ENCODE measurements at regions not wholly inside any gene's neighbourhood (a gene's known extent, or its start where the extent isn't known, plus 50 kb on each side); places are given as distances from the start of the nearest gene placed in this dataset.

DNA sequence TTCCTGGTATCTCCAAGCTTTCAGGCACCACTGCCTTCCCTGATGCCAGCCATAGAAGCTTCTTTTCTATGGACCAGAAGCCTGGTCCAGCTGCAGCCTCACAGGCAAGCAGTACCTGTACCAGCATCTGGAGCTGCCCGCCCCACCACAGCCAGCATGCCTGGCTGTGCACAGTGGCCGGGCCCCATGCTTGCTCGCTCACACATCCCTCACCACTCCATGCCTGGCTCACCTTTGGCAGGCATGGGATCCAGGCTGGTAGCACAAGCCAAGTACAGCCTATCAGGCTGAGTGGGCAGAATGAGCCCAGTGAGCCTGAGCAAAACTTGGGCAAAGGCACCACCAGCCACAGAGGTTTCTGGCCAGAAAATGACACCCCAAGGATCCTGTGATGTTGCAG lies 93.4 kb downstream of the TPRA1 start:
- H3K27me3 ChIP-seq (replicated peaks; ENCODE audit: insufficient read depth), result no peaks in the 10 kb centered on the region
- H3K4me3 ChIP-seq, result no peak overlapping the region
- H3K9me3 ChIP-seq, result no peaks in the 10 kb centered on the region
- no peaks in the 10 kb centered on the region for H3K36me3 ChIP-seq
- TF ChIP-seq, protein P1, sequence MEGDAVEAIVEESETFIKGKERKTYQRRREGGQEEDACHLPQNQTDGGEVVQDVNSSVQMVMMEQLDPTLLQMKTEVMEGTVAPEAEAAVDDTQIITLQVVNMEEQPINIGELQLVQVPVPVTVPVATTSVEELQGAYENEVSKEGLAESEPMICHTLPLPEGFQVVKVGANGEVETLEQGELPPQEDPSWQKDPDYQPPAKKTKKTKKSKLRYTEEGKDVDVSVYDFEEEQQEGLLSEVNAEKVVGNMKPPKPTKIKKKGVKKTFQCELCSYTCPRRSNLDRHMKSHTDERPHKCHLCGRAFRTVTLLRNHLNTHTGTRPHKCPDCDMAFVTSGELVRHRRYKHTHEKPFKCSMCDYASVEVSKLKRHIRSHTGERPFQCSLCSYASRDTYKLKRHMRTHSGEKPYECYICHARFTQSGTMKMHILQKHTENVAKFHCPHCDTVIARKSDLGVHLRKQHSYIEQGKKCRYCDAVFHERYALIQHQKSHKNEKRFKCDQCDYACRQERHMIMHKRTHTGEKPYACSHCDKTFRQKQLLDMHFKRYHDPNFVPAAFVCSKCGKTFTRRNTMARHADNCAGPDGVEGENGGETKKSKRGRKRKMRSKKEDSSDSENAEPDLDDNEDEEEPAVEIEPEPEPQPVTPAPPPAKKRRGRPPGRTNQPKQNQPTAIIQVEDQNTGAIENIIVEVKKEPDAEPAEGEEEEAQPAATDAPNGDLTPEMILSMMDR (IDR thresholded peaks at IDR 0.05), result no peak
- no peak for ATAC-seq (ENCODE audit: insufficient number of reproducible peaks, low FRiP score, low read depth)
- DNase-seq (ENCODE audit: low spot score), result no peak
- H3K4me1 ChIP-seq (ENCODE audit: control insufficient read depth in 1 of 2, low read depth in 2 of 2), result no peaks in the 10 kb centered on the region
- H3K27ac ChIP-seq, result no peak overlapping the region

DNA sequence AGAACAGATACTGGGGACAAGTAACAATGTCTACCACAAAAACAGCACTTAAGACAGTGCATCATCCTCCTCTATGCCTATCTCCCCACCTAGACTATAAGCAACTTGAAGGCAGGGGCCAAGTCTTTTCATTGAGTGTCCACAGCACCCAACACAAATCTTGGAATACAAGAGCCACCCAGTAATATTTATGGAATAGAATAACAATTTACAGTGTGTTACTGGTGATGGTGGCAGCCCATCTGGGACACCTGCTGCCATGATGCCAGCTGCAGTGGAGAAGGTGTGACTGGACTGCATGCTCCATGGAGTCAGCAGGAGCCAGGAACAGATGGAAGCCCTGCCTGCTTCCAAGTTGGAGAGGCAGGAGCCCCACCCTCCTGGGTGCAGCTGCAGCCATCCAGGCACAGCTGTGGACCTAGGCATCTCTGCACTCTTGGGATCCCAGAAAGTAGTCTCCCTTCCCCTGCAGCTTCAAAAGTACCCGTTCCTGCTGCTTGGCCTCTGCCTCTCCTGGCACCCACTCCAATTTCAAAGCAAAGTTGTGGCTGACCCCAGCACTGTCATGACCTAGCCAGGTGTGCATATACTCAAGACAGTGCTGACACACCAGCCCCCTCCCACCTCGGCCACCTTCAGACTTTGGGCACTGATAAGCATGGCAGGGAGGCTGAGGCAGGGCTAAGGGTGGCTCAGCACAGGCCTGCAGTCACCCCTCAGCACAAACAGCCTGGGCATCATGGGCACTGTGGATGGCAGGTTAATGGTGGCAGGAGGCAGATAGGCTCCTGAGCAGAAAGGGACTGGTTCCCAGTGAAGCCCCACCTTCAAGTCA lies 94.5 kb downstream of the TPRA1 start:
- no peak overlapping the region for H3K27ac ChIP-seq
- H3K9me3 ChIP-seq, result no peaks in the 10 kb centered on the region
- no peak for ATAC-seq (ENCODE audit: insufficient number of reproducible peaks, low FRiP score, low read depth)
- TF ChIP-seq, protein P1 (IDR thresholded peaks at IDR 0.05), result no peak
- no peaks in the 10 kb centered on the region for H3K4me1 ChIP-seq (ENCODE audit: control insufficient read depth in 1 of 2, low read depth in 2 of 2)
- no peaks in the 10 kb centered on the region for H3K27me3 ChIP-seq (replicated peaks; ENCODE audit: insufficient read depth)
- H3K36me3 ChIP-seq, result no peaks in the 10 kb centered on the region
- DNase-seq (ENCODE audit: low spot score), result no peak
- no peak overlapping the region for H3K4me3 ChIP-seq

DNA sequence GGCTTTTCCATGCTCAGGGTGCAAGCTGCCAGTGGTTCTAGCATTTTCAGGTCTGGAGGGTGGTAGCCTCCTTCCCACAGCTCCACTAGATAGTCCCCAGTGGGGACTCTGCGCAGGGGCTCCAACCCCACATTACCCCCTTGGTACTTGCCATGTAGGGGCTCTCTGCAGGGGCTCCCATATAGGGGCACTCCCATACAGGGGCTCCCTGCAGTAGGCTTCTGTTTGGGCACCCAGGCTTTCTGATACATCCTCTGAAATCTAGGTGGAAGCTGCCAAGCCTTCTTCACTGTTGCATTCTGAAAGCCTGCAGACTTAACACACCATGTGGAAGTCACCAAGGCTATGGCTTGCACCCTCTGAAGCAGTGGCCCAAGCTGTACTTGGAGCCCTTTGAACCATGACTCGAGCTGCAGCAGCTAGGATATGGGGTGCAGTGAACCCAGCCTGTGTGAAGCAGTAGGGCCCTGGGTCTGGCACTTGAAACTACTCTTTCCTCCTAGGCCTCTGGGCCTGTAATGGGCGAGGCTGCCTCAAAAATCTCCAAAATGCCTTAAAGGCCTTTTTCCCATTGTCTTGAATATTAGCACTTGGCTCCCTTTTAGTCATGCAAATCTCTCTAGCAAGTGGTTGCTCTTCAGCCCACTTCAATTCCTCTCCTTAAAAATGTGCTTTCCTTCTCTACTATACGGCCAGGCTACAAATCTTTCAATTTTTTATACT lies 96.4 kb downstream of the TPRA1 start:
- Histone ChIP-seq H3K27ac (no peak overlapping the region), H3K9me3 (no peaks in the 10 kb centered on the region), H3K4me3 (no peak overlapping the region), H3K36me3 (no peaks in the 10 kb centered on the region), H3K27me3 (replicated peaks; ENCODE audit: insufficient read depth) (no peaks in the 10 kb centered on the region), H3K4me1 (ENCODE audit: control insufficient read depth in 1 of 2, low read depth in 2 of 2) (no peaks in the 10 kb centered on the region)
- ATAC-seq (ENCODE audit: insufficient number of reproducible peaks, low FRiP score, low read depth), result no peak
- TF ChIP-seq, protein P1 (IDR thresholded peaks at IDR 0.05), result no peak
- no peak for DNase-seq (ENCODE audit: low spot score)

DNA sequence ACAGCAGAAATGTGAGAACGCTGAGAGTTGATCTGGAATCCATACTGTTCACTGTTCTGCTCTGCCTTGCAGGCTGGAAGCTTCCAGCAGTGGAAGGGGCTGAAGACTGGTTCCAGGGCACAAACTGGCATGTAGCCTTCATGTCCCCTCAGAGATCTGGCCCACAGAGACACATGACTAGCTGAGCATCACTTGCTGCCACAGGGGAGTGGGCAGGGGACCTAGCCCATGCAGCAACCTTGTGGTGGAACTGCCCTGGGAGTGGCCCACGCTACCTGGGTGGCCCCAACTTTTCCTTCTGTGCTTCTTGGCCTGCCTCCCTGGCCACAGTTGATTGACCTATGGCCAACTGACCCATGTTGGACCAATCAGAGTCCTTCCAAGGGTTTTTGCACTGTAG lies 98.1 kb downstream of the TPRA1 start:
- no peak for DNase-seq (ENCODE audit: low spot score)
- TF ChIP-seq, protein P1 (IDR thresholded peaks at IDR 0.05), result no peak
- Histone ChIP-seq H3K4me1 (ENCODE audit: control insufficient read depth in 1 of 2, low read depth in 2 of 2) (no peaks in the 10 kb centered on the region), H3K27ac (no peak overlapping the region), H3K27me3 (replicated peaks; ENCODE audit: insufficient read depth) (no peaks in the 10 kb centered on the region), H3K36me3 (no peaks in the 10 kb centered on the region), H3K9me3 (no peaks in the 10 kb centered on the region), H3K4me3 (no peak overlapping the region)
- no peak for ATAC-seq (ENCODE audit: insufficient number of reproducible peaks, low FRiP score, low read depth)

DNA sequence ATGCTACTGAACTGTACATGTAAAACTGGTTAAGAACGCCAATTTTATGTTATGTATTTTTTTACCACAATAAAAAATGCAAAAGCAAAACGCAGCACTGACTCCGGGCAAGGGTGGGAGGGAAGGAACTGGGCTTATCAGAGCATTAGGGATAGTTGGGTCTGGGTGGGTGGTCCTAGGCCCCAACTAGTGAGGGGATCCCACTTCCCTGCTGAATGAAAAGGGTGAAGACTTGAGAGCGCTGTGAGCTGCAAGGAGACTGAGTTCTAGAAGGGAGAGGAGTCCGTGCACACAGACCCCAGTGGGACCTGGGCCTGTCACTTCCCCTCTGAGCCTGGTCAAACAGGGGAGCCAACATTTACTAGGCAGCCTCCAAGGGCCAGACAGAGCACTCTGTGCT lies 98.6 kb downstream of the TPRA1 start:
- Histone ChIP-seq H3K27me3 (replicated peaks; ENCODE audit: insufficient read depth) (no peaks in the 10 kb centered on the region), H3K4me1 (ENCODE audit: control insufficient read depth in 1 of 2, low read depth in 2 of 2) (no peaks in the 10 kb centered on the region), H3K9me3 (no peaks in the 10 kb centered on the region), H3K27ac (no peak overlapping the region), H3K36me3 (no peaks in the 10 kb centered on the region), H3K4me3 (no peak overlapping the region)
- TF ChIP-seq, protein P1 (IDR thresholded peaks at IDR 0.05), result no peak
- DNase-seq (ENCODE audit: low spot score), result no peak
- no peak for ATAC-seq (ENCODE audit: insufficient number of reproducible peaks, low FRiP score, low read depth)

Measured in thoracic aorta (tissue), 2 donors.